Calu3 (cell line): ENCODE measurements at regions not wholly inside any gene's neighbourhood (a gene's known extent, or its start where the extent isn't known, plus 50 kb on each side); places are given as distances from the start of the nearest gene placed in this dataset.

Experiments used
- BruUV-seq: library from RNA; stranded (reverse); fragments of 400-500 nt; replicated peaks from 2 replicates; lab custom pipeline; 2021; lab: Mats Ljungman, UMichigan
- CTCF ChIA-PET: fragments of 300-600 bp; sonication (Branson Sonifier 250); formaldehyde crosslinking; loops from one replicate; lab custom pipeline; 2022; ENCODE audit warnings: antibody characterized with exemption; lab: Charles Lee
- DNase-seq: peaks from one replicate; pipeline ENCODE4 v3.0.0; 2022
- H3K27ac Mint-ChIP-seq: one replicate; pipeline ENCODE4 v1.8.0; 2022; ENCODE audit warnings: mixed read lengths; ENCODE audit not compliant: unreplicated experiment
- H3K27me3 Mint-ChIP-seq: one replicate; pipeline ENCODE4 v1.8.0; 2022; ENCODE audit warnings: mixed read lengths; ENCODE audit not compliant: unreplicated experiment
- H3K36me3 Mint-ChIP-seq: one replicate; pipeline ENCODE4 v1.8.0; 2022; ENCODE audit warnings: mild to moderate bottlenecking, moderate library complexity, mixed read lengths; ENCODE audit not compliant: insufficient read depth, unreplicated experiment
- H3K4me1 Mint-ChIP-seq: one replicate; pipeline ENCODE4 v1.8.0; 2022; ENCODE audit warnings: mild to moderate bottlenecking, low read depth, mixed read lengths; ENCODE audit not compliant: unreplicated experiment
- H3K4me3 Mint-ChIP-seq: one replicate; pipeline ENCODE4 v1.8.0; 2022; ENCODE audit warnings: mild to moderate bottlenecking, low read depth, moderate library complexity, mixed read lengths; ENCODE audit not compliant: unreplicated experiment
- H3K9me3 Mint-ChIP-seq: one replicate; pipeline ENCODE4 v1.8.0; 2022; ENCODE audit warnings: low read depth, mixed read lengths; ENCODE audit not compliant: unreplicated experiment
- CTCF ChIP-seq: fragments of 200-600 bp; IDR thresholded peaks from one replicate; pipeline ENCODE4 v1.8.0; 2022; ENCODE audit warnings: antibody characterized with exemption; ENCODE audit not compliant: unreplicated experiment
- intact Hi-C: fragments of 100-400 bp; cut with micrococcal nuclease; formaldehyde crosslinking; loops from one replicate; pipeline ENCODE4 v1.10.0; 2022; ENCODE audit not compliant: unreplicated experiment

DNA sequence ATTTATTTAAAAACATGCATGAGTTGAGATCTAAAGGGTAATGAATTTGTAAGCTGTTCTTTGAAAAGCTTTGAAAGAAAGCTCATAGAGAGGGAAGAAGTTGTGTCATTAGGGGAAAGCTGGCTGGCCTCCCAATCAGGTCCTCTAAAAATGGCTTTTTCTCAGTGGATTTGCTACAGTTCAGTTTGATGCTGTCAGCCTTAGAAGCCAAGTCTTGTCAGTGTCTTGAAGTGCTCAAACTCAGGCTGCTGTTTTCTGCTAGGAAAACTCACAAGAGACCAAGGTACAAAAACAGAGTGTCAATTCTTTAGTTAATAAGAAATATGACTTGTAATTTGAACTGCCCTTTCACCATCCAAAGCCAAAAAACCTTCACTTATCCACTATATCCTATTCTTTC lies 243.8 kb downstream of the OTOL1 start:
- no TSS peak for BruUV-seq
- no peak for DNase-seq
- Mint-ChIP-seq H3K27me3 (no peaks in the 10 kb centered on the region), H3K36me3 (no peaks in the 10 kb centered on the region), H3K27ac (no peak overlapping the region), H3K4me1 (peaks cover 10% of the 10 kb centered on the region), H3K4me3 (no peak overlapping the region), H3K9me3 (peaks cover 4% of the 10 kb centered on the region)
- no peak for TF ChIP-seq CTCF
- intact Hi-C loops = no loop called here
- CTCF ChIA-PET = no interaction called here

DNA sequence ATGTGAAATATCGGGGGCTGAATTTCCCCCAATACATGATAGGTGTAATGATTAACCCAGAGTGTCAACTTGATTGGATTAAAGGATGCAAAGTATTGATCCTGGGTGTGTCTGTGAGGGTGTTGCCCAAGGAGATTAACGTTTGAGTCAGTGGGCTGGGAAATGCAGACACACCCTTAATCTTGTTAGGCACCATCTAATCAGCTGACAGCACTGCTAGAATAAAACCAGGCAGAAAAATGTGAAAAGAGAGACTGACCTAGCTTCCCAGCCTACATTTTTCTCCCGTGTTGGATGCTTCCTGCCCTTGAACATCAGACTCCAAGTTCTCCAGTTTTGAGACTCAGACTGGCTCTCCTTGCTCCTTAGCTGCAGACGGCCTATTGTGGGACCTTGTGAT lies 247.8 kb downstream of the OTOL1 start:
- no peak overlapping the region for H3K27ac Mint-ChIP-seq
- peaks cover 4% of the 10 kb centered on the region for H3K9me3 Mint-ChIP-seq
- CTCF ChIA-PET = no interaction called here
- no peaks in the 10 kb centered on the region for H3K36me3 Mint-ChIP-seq
- no peak for DNase-seq
- no peak for TF ChIP-seq CTCF
- no TSS peak for BruUV-seq
- H3K4me1 Mint-ChIP-seq = no peaks in the 10 kb centered on the region
- no peaks in the 10 kb centered on the region for H3K27me3 Mint-ChIP-seq
- intact Hi-C loops = no loop called here
- H3K4me3 Mint-ChIP-seq = no peak overlapping the region

DNA sequence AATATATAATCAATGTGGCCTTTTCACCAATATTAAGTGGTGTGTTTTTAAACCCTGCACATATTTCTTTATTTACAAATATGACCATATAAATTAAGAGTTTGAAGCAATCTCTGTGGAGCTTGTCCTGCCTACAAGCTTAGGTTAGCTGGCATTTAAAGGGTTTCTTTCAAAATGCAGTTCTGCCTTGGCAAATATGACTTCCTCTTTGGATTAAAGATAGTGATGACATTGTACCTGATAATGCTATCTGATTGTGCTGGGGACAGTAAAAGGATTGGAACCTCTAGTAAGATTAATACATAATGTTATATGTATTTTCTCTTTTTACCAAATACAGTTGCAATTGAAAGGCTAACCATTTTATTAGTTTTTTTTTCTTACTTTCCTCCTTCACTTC lies 249.1 kb downstream of the OTOL1 start:
- Mint-ChIP-seq H3K27me3 (no peaks in the 10 kb centered on the region), H3K4me3 (no peak overlapping the region), H3K4me1 (no peaks in the 10 kb centered on the region), H3K9me3 (peaks cover 4% of the 10 kb centered on the region), H3K36me3 (no peaks in the 10 kb centered on the region), H3K27ac (no peak overlapping the region)
- CTCF ChIA-PET = no interaction called here
- intact Hi-C loops = no loop called here
- DNase-seq = no peak
- TF ChIP-seq CTCF = no peak
- no TSS peak for BruUV-seq

- intact Hi-C loops = no loop called here
- Mint-ChIP-seq H3K27me3 (no peaks in the 10 kb centered on the region), H3K27ac (no peak overlapping the region), H3K4me3 (no peak overlapping the region), H3K4me1 (no peaks in the 10 kb centered on the region), H3K9me3 (no peaks in the 10 kb centered on the region), H3K36me3 (no peaks in the 10 kb centered on the region)
- no TSS peak for BruUV-seq
- no peak for DNase-seq
- TF ChIP-seq CTCF = no peak
- CTCF ChIA-PET = no interaction called here
Measured at GRCh38 chr3:161748049-161748448, 251.4 kb downstream of the OTOL1 start.
